ENCODE measurements at regions not wholly inside any gene's neighbourhood (a gene's known extent, or its start where the extent isn't known, plus 50 kb on each side); places are given as distances from the start of the nearest gene placed in this dataset.

DNA sequence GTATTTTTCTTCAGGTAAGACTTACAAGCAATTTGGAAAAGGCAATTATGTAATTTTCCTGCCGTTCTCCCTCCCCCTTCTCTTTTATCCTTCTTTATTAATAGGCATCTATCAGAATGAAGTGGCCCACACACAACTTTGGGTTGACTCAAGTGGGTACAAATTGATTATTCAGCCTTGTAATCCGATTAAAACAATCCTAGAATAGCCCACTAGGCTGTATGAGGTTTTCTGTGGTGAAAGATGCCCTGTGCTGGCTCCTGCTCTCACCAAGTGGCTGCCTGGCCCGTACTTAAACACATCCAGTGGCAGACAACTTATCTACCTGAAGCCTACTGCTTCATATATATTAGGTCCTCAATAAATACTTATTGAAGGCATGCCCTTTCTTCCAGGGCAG, 177.3 kb upstream of the C9orf72 start:
- DNase-seq (ENCODE audit: low spot score) = no peak

DNA sequence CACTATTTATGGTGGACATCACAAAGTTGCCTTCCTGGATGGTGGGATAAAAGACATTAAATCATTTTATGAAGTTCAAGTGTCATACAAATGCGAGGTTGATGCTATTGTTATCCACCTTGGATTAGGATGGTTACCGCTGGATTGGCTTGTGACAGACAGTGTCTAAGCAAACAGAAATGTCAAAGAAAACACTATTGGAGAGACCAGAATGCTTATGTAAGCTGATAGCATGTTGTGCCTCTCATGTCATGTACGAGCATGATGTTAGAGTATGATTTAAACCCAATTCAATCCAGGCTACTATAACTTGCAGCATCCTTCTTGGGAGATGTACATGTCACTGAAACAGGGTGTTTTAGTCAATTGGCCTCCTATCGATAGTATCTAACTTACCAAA, 178.8 kb upstream of the C9orf72 start:
- no peak for DNase-seq (ENCODE audit: low spot score)

GRCh38 chr9:27755846-27756245, 182.6 kb upstream of the C9orf72 start:
- DNase-seq (ENCODE audit: low spot score) = no peak

GRCh38 chr9:27756418-27756817, 183.1 kb upstream of the C9orf72 start:
- DNase-seq (ENCODE audit: low spot score) = no peak

DNA sequence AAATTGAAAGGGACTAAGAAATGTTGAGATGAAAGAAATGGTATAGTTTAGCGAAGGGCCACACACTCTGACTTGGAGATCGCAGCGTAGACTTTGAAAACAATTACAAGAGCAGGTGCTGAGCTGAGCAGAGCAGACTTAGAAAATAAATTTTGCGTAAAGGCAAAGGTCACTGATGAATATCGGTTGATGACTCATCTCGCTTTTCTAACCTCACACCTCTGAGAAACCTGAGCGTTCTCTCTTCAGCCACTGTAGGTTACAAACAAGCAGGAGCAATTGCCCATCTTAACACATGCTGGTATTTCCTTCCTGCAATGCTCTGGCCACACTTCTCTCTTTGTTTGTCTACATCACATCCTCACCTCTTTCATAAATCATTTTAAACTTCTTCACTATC, 190.6 kb upstream of the C9orf72 start:
- DNase-seq (ENCODE audit: low spot score) = no peak

GRCh38 chr9:27765266-27766072, 192.2 kb upstream of the C9orf72 start:
- no peak for DNase-seq (ENCODE audit: low spot score)

GRCh38 chr9:27766073-27766835, 193.0 kb upstream of the C9orf72 start:
- DNase-seq (ENCODE audit: low spot score) = no peak

- DNase-seq (ENCODE audit: low spot score) = no peak
Observed at GRCh38 chr9:27768781-27769180, 195.5 kb upstream of the C9orf72 start.

DNA sequence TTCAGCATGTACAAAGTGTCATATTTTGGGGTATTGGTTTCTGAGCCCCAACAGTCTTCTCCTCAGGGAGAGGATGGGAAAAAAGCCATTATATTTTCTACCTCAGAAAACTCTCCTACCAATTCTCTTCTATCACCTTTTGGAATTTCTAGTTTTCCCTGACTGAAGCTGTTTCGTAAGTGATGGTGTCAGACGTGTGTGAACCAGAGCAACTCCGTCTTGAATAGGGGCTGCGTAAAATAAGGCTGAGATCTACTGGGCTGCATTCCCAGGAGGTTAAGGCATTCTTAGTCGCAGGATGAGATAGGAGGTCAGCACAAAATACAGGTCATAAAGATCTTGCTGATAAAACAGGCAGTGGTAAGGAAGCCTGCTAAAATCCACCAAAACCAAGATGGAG, 197.3 kb upstream of the C9orf72 start:
- no peak for DNase-seq (ENCODE audit: low spot score)

DNA sequence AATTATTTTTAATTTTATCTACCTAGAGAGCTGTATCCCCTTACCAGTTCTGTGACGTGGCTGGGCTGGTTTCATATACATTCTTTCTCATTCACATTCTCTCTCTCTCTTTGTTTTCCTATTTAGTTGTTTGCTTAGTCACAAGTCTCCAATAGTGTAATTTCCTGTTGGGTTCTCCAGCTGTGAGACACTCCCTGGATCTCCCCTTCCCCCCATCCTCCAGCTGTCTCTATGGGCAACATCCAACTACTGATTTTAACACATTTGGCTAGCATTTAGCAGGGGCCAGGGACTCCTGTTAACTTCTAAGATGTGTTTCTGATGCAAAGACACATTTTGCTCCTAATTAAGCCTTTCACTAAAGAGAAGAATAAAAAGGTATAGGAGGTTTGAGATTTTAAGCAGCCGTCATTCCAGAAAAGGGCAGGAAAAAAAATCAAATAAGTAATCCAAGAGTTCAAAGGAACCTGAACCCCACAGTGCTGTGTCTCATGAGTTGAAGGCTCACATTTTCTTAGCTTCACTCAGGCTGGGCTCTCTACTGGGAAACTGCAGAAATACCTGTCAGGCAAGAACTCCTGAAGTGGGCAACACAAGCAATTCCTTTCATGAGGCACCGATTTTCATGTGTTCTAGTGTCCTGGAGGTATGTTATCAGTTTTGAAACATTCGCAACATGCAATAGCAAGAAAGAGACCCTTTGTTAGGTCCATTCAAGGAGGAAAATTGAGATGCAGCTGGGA, 198.7 kb upstream of the C9orf72 start:
- DNase-seq (ENCODE audit: low spot score) = no peak

DNA sequence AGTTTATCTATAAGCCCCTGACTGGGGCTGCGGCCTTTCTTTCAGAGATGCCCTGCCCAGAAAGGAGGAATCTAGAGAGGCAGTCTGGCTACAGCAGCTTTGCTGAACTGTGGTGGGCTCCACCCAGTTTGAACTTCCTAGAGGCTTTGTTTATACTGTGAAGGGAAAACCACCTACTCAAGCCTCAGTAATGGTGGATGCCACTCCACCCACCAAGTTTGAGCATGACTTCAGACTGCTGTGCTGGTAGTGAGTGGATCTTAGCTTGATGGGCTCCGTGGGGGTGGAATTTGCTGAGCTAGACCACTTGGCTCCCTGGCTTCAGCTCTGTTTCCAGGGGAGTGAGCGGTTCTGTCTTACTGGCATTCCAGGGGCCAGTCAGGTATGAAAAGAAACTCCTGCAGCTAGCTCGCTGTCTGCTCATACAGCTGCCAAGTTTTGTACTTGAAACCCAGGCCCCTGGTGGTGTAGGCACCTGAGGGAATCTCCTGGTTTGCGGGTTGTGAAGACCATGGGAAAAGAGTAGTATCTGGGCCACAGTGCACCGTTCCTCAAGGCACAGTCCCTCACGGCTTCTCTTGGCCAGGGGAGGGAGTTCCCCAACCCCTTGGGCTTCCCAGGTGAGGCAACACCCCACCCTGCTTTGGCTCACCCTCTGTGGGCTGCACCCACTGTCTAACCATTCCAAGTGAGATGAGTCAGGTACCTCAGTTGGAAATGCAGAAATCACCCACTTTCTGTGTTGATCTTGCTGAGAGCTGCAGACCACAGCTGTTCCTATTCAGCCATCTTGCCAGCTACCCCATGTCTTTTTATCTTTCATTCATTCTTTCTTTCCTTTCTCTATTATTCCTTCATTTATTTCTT, 211.8 kb upstream of the C9orf72 start:
- no peak for DNase-seq (ENCODE audit: low spot score)

DNA sequence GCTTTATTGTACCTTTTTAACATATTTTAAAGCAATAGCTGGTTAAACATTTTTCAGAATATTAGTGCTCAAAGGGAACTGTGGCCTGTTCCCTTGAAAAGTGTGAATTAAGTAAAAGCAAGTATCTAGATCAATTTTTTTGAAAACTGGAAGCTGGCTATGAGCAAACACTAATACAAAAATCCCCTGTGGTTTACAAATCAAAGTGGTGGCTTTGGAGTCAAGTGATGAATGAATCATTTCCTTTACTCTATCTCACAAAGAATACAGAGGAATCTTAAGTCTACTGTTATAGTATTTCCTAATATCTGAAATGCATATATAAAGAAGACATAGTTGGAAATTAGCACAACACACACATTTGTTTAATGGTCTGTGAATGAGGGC, 212.4 kb upstream of the C9orf72 start:
- DNase-seq (ENCODE audit: low spot score) = no peak

- DNase-seq (ENCODE audit: low spot score) = no peak
Observed at GRCh38 chr9:27787891-27788290, 214.6 kb upstream of the C9orf72 start.

DNA sequence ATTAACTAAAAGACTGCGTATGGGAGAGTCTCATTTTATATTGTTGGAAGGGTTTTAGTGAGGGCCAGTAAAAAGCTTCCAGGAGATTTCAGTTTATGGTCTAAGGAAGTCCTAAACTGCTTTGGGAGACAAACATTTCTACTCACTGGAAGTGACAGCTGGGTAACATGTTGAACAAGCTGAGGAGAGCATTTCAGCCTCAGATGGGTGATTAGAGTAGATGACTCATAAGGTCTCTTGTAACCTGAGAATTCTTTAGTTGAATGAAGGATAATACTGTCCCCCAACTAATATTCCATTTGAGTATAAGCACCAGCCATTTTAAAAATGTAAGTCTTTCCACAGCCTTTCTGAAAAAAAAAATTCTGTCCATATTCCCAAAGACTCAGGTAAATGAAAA, 218.0 kb upstream of the C9orf72 start:
- DNase-seq (ENCODE audit: low spot score) = no peak

DNA sequence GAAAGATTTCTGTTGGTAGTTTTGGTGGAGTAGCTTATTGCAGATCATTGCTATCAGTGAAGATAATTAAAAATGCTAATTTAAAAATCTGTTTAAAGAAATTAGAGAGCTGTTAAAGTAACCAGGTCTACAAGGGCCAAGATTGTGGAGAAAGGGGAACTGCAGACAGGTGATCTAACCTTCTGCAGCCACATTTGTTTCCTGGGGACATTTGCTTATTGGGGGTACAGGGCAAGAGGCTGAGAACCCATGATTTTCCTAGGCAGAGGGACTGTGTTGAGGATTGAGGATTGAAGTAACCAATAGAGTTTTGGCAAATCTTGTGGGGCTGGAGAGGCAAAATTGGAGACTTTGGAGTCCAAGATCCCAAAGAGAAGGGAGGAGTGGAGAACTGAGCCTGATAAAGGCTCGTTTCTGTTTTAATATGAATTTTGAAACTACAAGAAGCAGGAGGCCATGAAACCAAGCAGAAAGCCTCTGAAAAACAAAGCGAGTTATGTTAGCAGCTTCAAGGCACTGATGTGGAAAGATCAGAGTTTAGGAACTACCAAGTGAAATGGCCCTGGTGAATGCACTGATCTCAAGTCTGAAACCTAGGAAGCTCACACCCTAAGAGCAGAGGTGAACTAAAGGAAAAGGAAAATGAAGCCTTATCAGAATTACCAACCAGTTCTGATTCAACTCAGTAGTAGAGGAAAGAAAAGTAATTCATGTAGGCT, 219.8 kb upstream of the C9orf72 start:
- DNase-seq (ENCODE audit: low spot score) = peak; percentile 0

DNA sequence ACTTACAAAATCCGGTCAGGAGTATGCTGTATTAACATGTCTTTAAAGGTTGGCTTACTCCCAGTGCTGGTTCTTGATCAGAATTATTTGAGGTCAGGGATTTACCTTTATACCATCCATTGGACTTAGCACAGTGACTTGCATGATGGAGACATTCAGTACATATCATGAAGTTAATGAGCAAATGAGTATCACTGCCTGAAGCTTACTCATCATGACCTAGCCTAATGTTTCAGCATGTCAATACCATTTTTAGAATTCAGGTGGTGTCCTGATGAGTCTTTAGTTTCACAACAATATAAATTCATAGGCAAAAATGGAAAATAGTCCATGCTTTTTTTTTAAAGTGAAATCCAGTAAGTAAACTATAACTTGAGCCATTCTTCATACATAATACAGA, 226.0 kb upstream of the C9orf72 start:
- no peak for DNase-seq (ENCODE audit: low spot score)

DNA sequence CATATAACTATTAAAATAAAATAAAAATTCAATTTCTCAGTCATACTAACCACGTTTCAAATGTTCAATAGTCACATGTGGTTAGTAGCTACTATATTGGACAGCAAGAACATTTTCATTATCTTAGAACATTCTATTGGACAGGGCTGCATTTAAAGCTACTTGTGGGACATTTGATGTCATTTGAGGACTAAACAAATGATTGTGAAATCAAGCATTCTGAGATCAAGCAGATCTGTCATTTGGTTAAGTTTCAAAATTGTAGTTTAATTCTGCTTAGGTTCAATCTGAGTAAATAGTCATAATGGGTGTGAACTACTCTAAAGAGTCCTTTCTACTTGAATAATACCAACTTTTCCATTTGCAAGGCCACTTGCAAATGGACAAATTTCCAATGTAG, 226.9 kb upstream of the C9orf72 start:
- DNase-seq (ENCODE audit: low spot score) = no peak

- no peak for DNase-seq (ENCODE audit: low spot score)
Observed at GRCh38 chr9:27800692-27801370, 227.6 kb upstream of the C9orf72 start.

DNA sequence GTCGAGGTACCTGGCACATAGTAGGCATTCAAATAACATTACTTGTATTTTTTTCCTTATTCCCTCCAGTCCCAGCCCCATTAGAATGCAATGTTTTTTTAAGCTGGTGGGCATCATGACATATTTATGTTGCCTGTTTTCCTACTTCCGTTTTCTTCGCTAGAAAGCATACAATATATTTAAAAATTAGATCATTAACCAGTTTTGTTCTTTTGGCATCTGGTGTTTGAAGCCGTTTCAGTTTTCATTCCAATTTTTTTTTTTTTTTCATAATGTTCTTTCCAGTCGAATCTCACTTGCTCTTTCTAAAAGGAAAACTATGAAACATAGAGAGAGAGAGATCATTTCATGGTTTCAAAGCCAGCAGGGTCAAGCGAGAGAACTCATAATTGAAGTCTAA, 228.3 kb upstream of the C9orf72 start:
- no peak for DNase-seq (ENCODE audit: low spot score)

- no peak for DNase-seq (ENCODE audit: low spot score)
Observed at GRCh38 chr9:27802418-27802817, 229.1 kb upstream of the C9orf72 start.

DNA sequence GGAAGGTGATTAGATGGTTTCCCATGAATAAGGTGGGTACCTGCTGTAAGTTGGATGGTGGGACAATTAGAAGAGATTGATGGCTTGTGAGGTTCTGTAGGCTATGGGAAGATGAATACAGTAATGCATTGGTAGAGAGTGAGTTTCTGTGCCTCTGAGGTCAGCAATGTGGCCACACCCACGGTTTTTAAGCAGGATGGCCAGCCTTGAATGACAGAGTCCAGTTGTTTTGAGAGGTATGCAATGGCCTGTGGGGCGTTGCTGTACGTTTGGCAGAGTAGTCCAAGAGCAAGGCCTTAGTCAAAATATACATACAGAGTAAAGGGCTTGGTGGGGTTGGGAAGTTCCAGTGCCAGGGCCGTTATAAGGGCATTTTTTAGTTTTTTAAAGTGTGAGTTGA, 235.6 kb upstream of the C9orf72 start:
- no peak for DNase-seq (ENCODE audit: low spot score)

All from HuH-7.5 (cell line).